Spleen (tissue), 7 donors: ENCODE measurements at regions not wholly inside any gene's neighbourhood (a gene's known extent, or its start where the extent isn't known, plus 50 kb on each side); places are given as distances from the start of the nearest gene placed in this dataset.

Experiments used
- POLR2A ChIP-seq, 3 donors: fragments of 450-650 bp; IDR thresholded peaks; one replicate each; pipeline ENCODE4 v1.5.1; 2017; ENCODE audit warnings: antibody characterized with exemption in 3 of 3, mild to moderate bottlenecking in 1 of 3
- TF ChIP-seq, protein P1 (sequence below), 11 experiments: fragments of 200-600 bp in 7 of 11; fragments of 450-650 bp in 4 of 11; sonication (generic) in 4 of 11; IDR thresholded peaks in 8 of 11; conservative IDR thresholded peaks in 3 of 11; 1 replicate in 7 of 11; 2 replicates in 4 of 11; pipeline versions ENCODE4 v1.4.0 to v1.8.0; 2016 to 2021; ENCODE audit warnings: antibody characterized with exemption in 11 of 11, inconsistent platforms in 4 of 11, mild to moderate bottlenecking in 1 of 11
- donor health status: DM: no; HTN: no; CAD: no; lungs with moderate emphysema.
- donor health status: DM: no; HTN: no; CAD: no.
- donor health status: DM: no; HTN: no; CAD: no.

DNA sequence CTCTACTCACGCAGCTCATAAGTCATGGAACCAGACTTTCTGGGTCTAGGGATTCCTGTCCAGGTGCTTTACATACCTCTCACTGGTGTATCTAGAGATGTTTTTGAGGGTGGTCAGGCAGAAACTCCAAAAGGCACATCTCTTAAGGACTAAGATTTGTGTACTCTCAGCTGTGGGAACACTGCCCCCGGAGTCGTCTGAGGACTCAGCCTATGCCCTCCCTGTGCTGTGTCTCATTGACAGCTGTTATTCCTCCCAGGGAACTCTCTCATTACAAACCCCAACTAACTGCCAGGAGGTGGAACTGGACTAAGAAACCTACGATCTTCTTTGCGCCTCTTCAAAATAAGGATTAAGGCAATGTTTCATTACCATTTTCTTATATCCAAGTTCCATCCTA, 293.9 kb upstream of the DLGAP1 start:
- no peak for TF ChIP-seq POLR2A (IDR thresholded peaks at IDR 0.05)
- TF ChIP-seq, protein P1, sequence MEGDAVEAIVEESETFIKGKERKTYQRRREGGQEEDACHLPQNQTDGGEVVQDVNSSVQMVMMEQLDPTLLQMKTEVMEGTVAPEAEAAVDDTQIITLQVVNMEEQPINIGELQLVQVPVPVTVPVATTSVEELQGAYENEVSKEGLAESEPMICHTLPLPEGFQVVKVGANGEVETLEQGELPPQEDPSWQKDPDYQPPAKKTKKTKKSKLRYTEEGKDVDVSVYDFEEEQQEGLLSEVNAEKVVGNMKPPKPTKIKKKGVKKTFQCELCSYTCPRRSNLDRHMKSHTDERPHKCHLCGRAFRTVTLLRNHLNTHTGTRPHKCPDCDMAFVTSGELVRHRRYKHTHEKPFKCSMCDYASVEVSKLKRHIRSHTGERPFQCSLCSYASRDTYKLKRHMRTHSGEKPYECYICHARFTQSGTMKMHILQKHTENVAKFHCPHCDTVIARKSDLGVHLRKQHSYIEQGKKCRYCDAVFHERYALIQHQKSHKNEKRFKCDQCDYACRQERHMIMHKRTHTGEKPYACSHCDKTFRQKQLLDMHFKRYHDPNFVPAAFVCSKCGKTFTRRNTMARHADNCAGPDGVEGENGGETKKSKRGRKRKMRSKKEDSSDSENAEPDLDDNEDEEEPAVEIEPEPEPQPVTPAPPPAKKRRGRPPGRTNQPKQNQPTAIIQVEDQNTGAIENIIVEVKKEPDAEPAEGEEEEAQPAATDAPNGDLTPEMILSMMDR (IDR thresholded peaks at IDR 0.05 in 8 of 11, conservative IDR thresholded peaks at IDR 0.05 in 3 of 11): no peak
